Aorta (tissue), 5 donors: ENCODE measurements at regions not wholly inside any gene's neighbourhood (a gene's known extent, or its start where the extent isn't known, plus 50 kb on each side); places are given as distances from the start of the nearest gene placed in this dataset.
A peak's percentile ranks its signal among the peaks of the same experiment; 100 is the strongest.

ENCODE experiments used
- ATAC-seq: fragments of 200-7000 bp; cut with Tn5 transposase; one replicate; pipeline ENCODE4 v1.9.1; 2022; ENCODE audit warnings: moderate library complexity; ENCODE audit not compliant: low FRiP score
- DNase-seq, 2 donors: peaks; one replicate each; pipeline ENCODE4 v3.0.0-alpha.2; 2020
- H3K27ac ChIP-seq, 2 donors: one replicate each; pipeline ENCODE4 v1.5.1; 2013; ENCODE audit warnings: low read length in 2 of 2, mild to moderate bottlenecking in 2 of 2, moderate library complexity in 2 of 2, control low read depth in 1 of 2, inconsistent platforms in 1 of 2, low read depth in 1 of 2
- H3K27me3 ChIP-seq, 2 donors: one replicate each; pipeline ENCODE4 v1.6.1; 2013; ENCODE audit warnings: control low read depth in 1 of 2, low read length in 1 of 2, mild to moderate bottlenecking in 1 of 2, moderate library complexity in 1 of 2; ENCODE audit not compliant: insufficient read depth in 2 of 2, control insufficient read depth in 1 of 2
- H3K36me3 ChIP-seq, 2 donors: one replicate each; pipeline ENCODE4 v1.6.1; 2013; ENCODE audit warnings: control low read depth in 1 of 2, low read length in 1 of 2, mild to moderate bottlenecking in 1 of 2; ENCODE audit not compliant: insufficient read depth in 2 of 2, control insufficient read depth in 1 of 2
- H3K4me1 ChIP-seq, 2 donors: one replicate each; pipeline ENCODE4 v1.6.1; 2013; ENCODE audit warnings: low read length in 2 of 2, control low read depth in 1 of 2, mild to moderate bottlenecking in 1 of 2, moderate library complexity in 1 of 2; ENCODE audit not compliant: insufficient read depth in 2 of 2, control insufficient read depth in 1 of 2
- H3K4me3 ChIP-seq, 2 donors: one replicate each; pipeline ENCODE4 v1.5.1; 2013; ENCODE audit warnings: low read length in 2 of 2, control low read depth in 1 of 2, mild to moderate bottlenecking in 1 of 2
- H3K9me3 ChIP-seq: one replicate; pipeline ENCODE4 v1.6.1; 2013; ENCODE audit warnings: mild to moderate bottlenecking, low read length; ENCODE audit not compliant: control insufficient read depth
- WGBS, 2 donors: extraction: QIAGEN DNeasy Blood & Tissue Kit; methylation state at CpG; one replicate each; pipeline ENCODE4 v1.1.7; 2013; 5-methylcytosine and 5-hydroxymethylcytosine counted together
- intact Hi-C, 2 donors: fragments of 100-400 bp; cut with DNase I; formaldehyde crosslinking; loops; one replicate each; pipeline versions ENCODE4 v1.14.2 to v1.15.0; 2022
- donor health status: healthy with polysubstance abuse.
- donor health status: Bipolar disorder and iron deficiency.
- donor health status: DM: no; HTN: no; CAD: no.
- donor health status: DM: no; HTN: no; CAD: no.
- donor health status: DM: yes; HTN: yes; CAD: no.

DNA sequence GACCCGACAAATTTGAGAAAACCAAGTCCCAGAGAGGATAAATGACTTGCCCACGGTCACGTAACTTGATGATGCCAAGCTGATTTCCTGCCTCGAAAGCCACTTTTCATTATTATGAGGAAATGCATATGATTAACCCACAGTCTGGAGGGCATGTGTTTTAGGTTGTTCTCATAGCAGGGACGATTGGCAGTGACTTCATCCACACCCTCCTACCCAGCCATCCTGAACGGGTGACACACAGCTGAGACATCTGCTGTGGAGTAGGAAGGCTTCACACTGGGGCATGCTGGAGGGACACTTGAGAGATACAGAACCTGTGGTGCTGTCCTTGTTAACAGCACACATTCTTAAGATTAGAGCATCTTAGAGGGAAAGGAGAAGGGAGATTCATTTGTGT, 65.4 kb upstream of the WDFY2 start:
- Histone ChIP-seq H3K36me3 (no peaks in the 10 kb centered on the region), H3K9me3 (peaks cover 2% of the 10 kb centered on the region), H3K27ac (no peak overlapping the region), H3K4me1 (no peaks in the 10 kb centered on the region), H3K27me3 (no peaks in the 10 kb centered on the region), H3K4me3 (no peak overlapping the region)
- ATAC-seq (no peak), DNase-seq (no peak)
- 84 to 91% methylated on average over 6 of the region's 6 CpGs for WGBS, 2 donors
- intact Hi-C loops: no loop called here

DNA sequence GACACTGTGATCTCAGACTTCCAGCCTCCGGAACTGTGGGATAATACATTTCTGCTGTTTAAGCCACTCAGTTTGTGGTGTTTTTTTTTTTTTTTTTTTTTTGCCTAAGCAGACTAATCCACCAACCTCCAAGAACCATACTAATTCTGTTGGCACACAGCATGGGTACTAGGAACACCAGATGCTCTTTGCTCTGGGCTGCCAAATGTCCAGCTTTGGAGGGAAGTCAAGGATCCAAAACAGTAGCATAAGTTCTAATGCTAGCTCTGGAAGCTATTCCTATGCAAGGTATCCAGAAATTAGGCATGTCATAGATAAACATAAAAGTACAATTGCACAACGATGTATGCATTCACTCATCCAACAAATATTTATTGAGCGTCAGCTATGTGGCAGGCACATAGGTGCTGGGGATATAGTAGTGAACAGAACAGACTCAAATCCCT, 64.5 kb upstream of the WDFY2 start:
- DNase-seq (no peak), ATAC-seq (no peak)
- H3K4me3 ChIP-seq: no peak overlapping the region
- H3K9me3 ChIP-seq: peaks cover 2% of the 10 kb centered on the region
- no peaks in the 10 kb centered on the region for H3K27me3 ChIP-seq
- intact Hi-C loops: no loop called here
- H3K27ac ChIP-seq: no peak overlapping the region
- H3K36me3 ChIP-seq: no peaks in the 10 kb centered on the region
- 62 to 74% methylated on average over 3 of the region's 3 CpGs for WGBS, 2 donors
- H3K4me1 ChIP-seq: no peaks in the 10 kb centered on the region

DNA sequence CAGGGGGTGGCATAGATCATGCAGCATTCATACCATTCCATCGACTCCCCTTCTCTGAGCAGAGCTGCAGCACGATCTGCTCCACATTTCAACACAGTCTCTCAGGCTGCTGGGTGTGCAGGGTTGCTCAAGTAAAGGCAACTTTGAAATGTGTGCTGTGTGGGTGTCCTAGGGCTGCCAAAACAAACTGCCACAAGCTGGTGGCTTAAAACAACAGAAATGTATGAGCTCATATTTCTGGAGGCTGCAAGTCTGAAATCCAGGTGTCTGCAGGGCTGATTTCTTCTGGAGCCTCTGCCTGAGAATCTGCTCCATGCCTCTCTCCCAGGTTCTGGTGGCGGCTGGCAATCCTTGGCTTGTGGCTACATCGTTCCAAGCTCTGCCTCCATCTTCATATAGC, 63.7 kb upstream of the WDFY2 start:
- H3K9me3 ChIP-seq: peaks cover 2% of the 10 kb centered on the region
- H3K4me1 ChIP-seq: no peaks in the 10 kb centered on the region
- H3K4me3 ChIP-seq: no peak overlapping the region
- H3K27ac ChIP-seq: no peak overlapping the region
- no peaks in the 10 kb centered on the region for H3K27me3 ChIP-seq
- DNase-seq (no peak), ATAC-seq (no peak)
- WGBS, 2 donors: 53 to 55% methylated on average over 4 of the region's 4 CpGs
- no peaks in the 10 kb centered on the region for H3K36me3 ChIP-seq
- intact Hi-C loops: no loop called here

DNA sequence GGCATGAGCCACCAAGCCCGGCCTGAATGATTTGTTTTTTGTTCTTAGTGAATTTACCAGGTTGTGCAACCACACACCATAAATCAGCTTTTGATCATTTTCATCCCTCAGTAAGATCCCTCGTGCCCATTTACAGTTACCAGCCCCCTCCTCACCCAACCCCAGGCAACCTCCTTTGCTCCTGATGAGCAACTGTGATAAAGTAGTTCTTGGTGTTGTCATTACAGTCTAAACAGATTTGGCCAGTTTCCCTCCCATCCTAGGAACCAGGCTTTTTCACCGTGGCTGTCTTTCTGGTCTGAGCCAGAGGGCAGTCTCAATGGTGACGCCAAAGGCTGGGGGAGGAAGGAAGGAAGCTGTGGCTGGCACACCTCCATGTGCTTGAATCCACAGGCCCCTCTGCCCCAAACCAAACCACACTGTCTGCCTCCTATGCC, 61.2 kb upstream of the WDFY2 start:
- H3K27ac ChIP-seq: no peak overlapping the region
- 63 to 65% methylated on average over 4 of the region's 4 CpGs for WGBS, 2 donors
- intact Hi-C loops: no loop called here
- H3K4me1 ChIP-seq: no peaks in the 10 kb centered on the region
- H3K4me3 ChIP-seq: no peak overlapping the region
- no peak for ATAC-seq
- no peaks in the 10 kb centered on the region for H3K36me3 ChIP-seq
- H3K9me3 ChIP-seq: peaks cover 3% of the 10 kb centered on the region
- peaks cover 0 to 2% of the 10 kb centered on the region in 2 donors for H3K27me3 ChIP-seq
- peak in 1 of 2 donors; percentile 55 for DNase-seq

DNA sequence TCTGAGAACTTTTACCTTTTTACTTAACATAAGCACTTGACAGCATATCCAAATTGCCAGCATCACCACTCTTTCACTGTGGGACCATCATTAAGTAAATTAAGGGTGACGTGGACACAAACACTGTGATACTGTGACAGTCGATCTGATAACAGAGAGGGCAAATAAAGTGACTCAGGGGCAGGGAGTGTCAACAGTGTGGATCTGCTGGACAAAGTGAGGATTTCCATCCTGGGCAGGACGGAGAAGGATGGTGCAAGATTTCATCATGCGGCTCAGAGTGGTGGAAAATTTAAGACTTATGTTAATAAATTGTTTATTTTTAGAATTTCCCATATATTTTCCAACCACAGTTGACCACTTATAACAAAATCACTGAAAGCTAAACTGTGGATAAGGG, 60.0 kb upstream of the WDFY2 start:
- DNase-seq: no peak
- 68 to 75% methylated on average over 4 of the region's 4 CpGs for WGBS, 2 donors
- no peak for ATAC-seq

DNA sequence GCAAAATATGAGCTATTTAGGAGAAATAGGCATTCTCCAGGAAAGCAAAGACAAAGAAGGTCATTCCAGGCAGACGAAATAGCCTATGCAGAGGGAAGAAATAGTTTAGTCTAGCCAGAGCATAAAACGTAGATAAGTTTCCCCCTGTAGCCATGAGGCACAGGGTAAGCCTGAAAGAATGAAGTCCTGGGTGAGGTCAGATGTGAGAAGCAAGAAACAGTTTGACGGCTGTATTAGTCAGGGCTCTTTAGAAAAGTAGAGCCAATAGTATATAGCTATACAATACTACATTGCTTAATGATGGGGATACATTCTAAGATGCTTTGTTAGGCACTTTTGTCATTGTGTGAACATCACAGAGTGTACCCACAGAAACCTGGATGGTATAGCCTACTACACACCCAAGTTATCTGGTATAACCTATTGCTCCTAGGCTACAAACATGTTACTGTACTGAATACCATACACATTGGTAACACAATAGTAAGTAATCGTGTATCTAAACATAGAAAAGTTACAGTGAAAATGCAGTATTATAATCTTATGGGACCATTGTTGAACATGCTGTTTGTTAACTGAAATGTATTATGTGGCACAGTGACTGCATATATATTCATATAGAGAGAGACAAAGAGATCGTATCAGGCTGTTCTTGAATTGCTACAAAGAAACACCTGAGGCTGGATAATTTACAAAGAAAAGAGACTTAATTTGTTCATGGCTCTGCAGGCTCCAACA, 59.3 kb upstream of the WDFY2 start:
- Histone ChIP-seq H3K27ac (no peak overlapping the region), H3K4me1 (no peaks in the 10 kb centered on the region), H3K4me3 (no peak overlapping the region), H3K9me3 (peaks cover 3% of the 10 kb centered on the region), H3K27me3 (peaks cover 0 to 2% of the 10 kb centered on the region in 2 donors), H3K36me3 (no peaks in the 10 kb centered on the region)
- intact Hi-C loops: no loop called here
- DNase-seq (no peak), ATAC-seq (no peak)
- WGBS, 2 donors: 78 to 84% methylated on average over 5 of the region's 5 CpGs

More for the DNA sequence above, 60.0 kb upstream of the WDFY2 start:
- intact Hi-C loops: no loop called here
- Histone ChIP-seq H3K4me3 (no peak overlapping the region), H3K27ac (no peak overlapping the region), H3K4me1 (no peaks in the 10 kb centered on the region), H3K36me3 (no peaks in the 10 kb centered on the region), H3K9me3 (peaks cover 3% of the 10 kb centered on the region), H3K27me3 (peaks cover 0 to 2% of the 10 kb centered on the region in 2 donors)

DNA sequence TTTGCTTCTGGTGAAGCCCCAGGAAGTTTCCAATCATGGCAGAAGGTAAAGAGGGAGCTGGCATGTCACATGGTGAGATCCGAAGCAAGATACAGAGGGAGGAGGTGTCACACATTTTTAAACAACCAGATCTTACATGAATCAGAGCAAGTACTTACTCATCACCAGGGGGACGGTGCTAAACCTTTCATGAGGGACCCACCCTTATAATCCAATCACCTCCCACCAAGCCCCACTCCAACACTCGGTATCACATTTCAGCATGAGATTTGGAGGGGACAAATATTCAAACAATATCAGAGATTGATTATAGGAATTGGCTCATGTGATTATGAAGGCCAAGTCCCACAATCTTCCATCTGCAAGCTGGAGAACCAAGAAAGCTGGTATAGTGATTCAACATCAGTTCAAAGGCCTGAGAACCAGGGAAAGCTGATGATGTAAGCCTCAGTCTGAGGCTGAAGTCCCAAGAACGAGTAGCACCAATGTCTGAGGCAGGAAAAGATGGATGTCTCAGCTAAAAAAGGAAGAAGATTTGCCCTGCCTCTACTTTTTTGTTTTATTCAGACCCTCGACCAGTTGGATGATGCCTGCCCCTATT, 58.6 kb upstream of the WDFY2 start:
- Histone ChIP-seq H3K4me1 (no peaks in the 10 kb centered on the region), H3K4me3 (no peak overlapping the region), H3K9me3 (peaks cover 3% of the 10 kb centered on the region), H3K27me3 (peaks cover 0 to 2% of the 10 kb centered on the region in 2 donors), H3K36me3 (no peaks in the 10 kb centered on the region), H3K27ac (no peak overlapping the region)
- intact Hi-C loops: no loop called here
- 81 to 82% methylated on average over 5 of the region's 5 CpGs for WGBS, 2 donors
- DNase-seq: no peak
- no peak for ATAC-seq

DNA sequence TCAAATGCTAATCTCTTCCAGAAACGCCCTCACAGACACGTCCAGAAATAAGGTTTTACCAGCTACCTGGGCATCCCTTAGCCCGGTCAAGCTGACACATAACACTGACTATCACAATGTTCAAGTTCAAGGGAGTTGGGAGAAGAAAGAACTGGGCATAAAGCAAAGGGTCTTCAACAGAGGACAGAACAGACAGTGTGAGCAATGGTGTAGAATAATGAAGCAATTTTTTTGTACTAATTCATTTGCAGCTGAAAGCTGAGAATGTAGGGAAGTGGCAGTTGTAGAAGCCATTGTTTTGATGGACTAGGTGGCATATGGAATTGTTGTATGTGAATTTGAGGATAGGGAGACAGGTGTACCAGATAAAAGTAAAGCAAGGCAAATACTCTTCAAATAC, 58.1 kb upstream of the WDFY2 start:
- intact Hi-C loops: no loop called here
- no peak overlapping the region for H3K27ac ChIP-seq
- no peak overlapping the region for H3K4me3 ChIP-seq
- H3K9me3 ChIP-seq: peaks cover 3% of the 10 kb centered on the region
- no peaks in the 10 kb centered on the region for H3K36me3 ChIP-seq
- peaks cover 0 to 2% of the 10 kb centered on the region in 2 donors for H3K27me3 ChIP-seq
- 84 to 85% methylated on average over 3 of the region's 3 CpGs for WGBS, 2 donors
- H3K4me1 ChIP-seq: no peaks in the 10 kb centered on the region
- no peak for DNase-seq
- no peak for ATAC-seq

DNA sequence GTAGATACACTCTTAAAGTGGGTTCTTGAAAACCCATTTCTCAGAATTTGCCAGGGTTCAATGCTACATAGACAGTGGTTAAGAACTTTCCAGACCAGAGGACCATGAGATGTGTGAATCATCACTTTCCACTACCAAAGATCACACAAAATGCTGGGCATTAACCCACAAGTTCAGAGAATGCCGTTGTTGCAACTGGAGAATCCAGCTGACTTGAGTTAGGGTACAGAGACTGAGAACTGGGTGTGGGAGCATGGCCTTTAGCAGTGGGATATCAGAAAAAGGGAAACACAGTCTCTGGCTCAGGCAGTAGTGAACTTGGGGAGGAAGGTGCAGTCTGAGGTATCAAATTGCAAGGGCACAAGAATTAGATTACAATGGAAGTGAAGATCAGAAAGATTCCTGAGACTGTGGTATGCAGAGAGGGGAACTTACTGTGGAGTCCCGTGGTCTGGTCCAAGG, 51.5 kb upstream of the WDFY2 start:
- ATAC-seq: no peak

More for the DNA sequence above, 51.5 kb upstream of the WDFY2 start:
- intact Hi-C loops: no loop called here
- Histone ChIP-seq H3K36me3 (no peaks in the 10 kb centered on the region), H3K9me3 (no peaks in the 10 kb centered on the region), H3K4me3 (no peak overlapping the region), H3K4me1 (no peaks in the 10 kb centered on the region), H3K27me3 (no peaks in the 10 kb centered on the region), H3K27ac (no peak overlapping the region)
- WGBS, 2 donors: 67 to 72% methylated on average over 2 of the region's 2 CpGs
- DNase-seq: no peak
